Stomach (tissue), 8 donors: ENCODE measurements at regions not wholly inside any gene's neighbourhood (a gene's known extent, or its start where the extent isn't known, plus 50 kb on each side); places are given as distances from the start of the nearest gene placed in this dataset.

Experiments used
- DNase-seq, 2 donors: peaks; one replicate each; pipeline versions ENCODE4 v3.0.0 to v3.0.0-alpha.2; 2013 to 2019
- H3K27ac ChIP-seq, 5 donors: fragments of 200-600 bp in 4 of 5; sonication (generic) in 4 of 5; one replicate each; pipeline ENCODE4 v1.5.1; 2013 to 2019; ENCODE audit warnings: mild to moderate bottlenecking in 1 of 5, moderate library complexity in 1 of 5
- H3K27me3 ChIP-seq, 3 donors: fragments of 200-600 bp; sonication (generic); one replicate each; pipeline ENCODE4 v1.5.1; 2017 to 2019; ENCODE audit warnings: mixed run types in 1 of 3
- H3K36me3 ChIP-seq, 4 donors: fragments of 200-600 bp; sonication (generic); 1 replicate in 3 of 4; 2 replicates in 1 of 4; pipeline ENCODE4 v1.5.1; 2016 to 2019
- H3K4me1 ChIP-seq, 4 donors: fragments of 200-600 bp; sonication (generic); one replicate each; pipeline ENCODE4 v1.5.1; 2016 to 2019
- H3K4me3 ChIP-seq, 4 donors: fragments of 200-600 bp; sonication (generic) in 3 of 4; one replicate each; pipeline ENCODE4 v1.5.1; 2016 to 2019; ENCODE audit warnings: mild to moderate bottlenecking in 1 of 4
- H3K9me3 ChIP-seq, 4 donors: fragments of 200-600 bp; sonication (generic); one replicate each; pipeline ENCODE4 v1.5.1; 2016 to 2019
- CTCF ChIP-seq, 7 experiments: fragments of 450-650 bp in 4 of 7; fragments of 200-600 bp in 3 of 7; sonication (generic) in 3 of 7; IDR thresholded peaks; one replicate each; pipeline ENCODE4 v1.5.1; 2016 to 2019; ENCODE audit warnings: antibody characterized with exemption in 7 of 7, control low read depth in 2 of 7, mild to moderate bottlenecking in 1 of 7
- EP300 ChIP-seq: sonication (generic); formaldehyde crosslinking; IDR thresholded peaks from one replicate; pipeline ENCODE4 v1.6.1; 2017; ENCODE audit warnings: antibody characterized with exemption
- POLR2A ChIP-seq, 4 donors: fragments of 450-650 bp; IDR thresholded peaks; one replicate each; pipeline ENCODE4 v1.6.1; 2016; ENCODE audit warnings: antibody characterized with exemption in 4 of 4, control low read depth in 2 of 4, mild to moderate bottlenecking in 1 of 4, moderate library complexity in 1 of 4
- POLR2AphosphoS5 ChIP-seq, 3 donors: sonication (generic); formaldehyde crosslinking; IDR thresholded peaks; one replicate each; pipeline ENCODE4 v1.6.1; 2016; ENCODE audit warnings: antibody characterized with exemption in 3 of 3
- WGBS, 5 donors: extraction: QIAGEN DNeasy Blood & Tissue Kit in 3 of 5; methylation state at CpG; one replicate each; pipeline versions ENCODE4 v1.1.5 to v1.1.7; 2013 to 2018; 5-methylcytosine and 5-hydroxymethylcytosine counted together
- intact Hi-C: fragments of 100-400 bp; cut with DNase I; formaldehyde crosslinking; loops from one replicate; pipeline ENCODE4 v1.15.1; 2023; ENCODE audit warnings: low total_unique reads
- donor health status: healthy with polysubstance abuse.
- donor health status: Bipolar disorder and iron deficiency.
- donor health status: healthy.

GRCh38 chr13:91050970-91051369 is 296.5 kb upstream of the MIR17HG start:
- H3K27me3 ChIP-seq = no peaks in the 10 kb centered on the region
- WGBS, 5 donors = 59 to 76% (median 61%) methylated on average over 2 of the region's 2 CpGs
- no peak for DNase-seq
- H3K9me3 ChIP-seq = no peaks in the 10 kb centered on the region
- no peak overlapping the region for H3K4me3 ChIP-seq
- TF ChIP-seq POLR2AphosphoS5 (IDR thresholded peaks at IDR 0.05) (no peak), CTCF (IDR thresholded peaks at IDR 0.05) (no peak), EP300 (no peak), POLR2A (IDR thresholded peaks at IDR 0.05) (no peak)
- no peaks in the 10 kb centered on the region for H3K36me3 ChIP-seq
- H3K4me1 ChIP-seq = no peaks in the 10 kb centered on the region
- intact Hi-C loops = no loop called here
- no peak overlapping the region for H3K27ac ChIP-seq

- Histone ChIP-seq H3K4me1 (no peaks in the 10 kb centered on the region), H3K9me3 (peaks cover 0 to under 1% (median under 1%) of the 10 kb centered on the region in 4 donors), H3K27me3 (no peaks in the 10 kb centered on the region), H3K27ac (no peak overlapping the region), H3K4me3 (no peak overlapping the region), H3K36me3 (no peaks in the 10 kb centered on the region)
- intact Hi-C loops = no loop called here
- 29 to 58% (median 50%) methylated on average over 1 of the region's 1 CpG for WGBS, 5 donors
- DNase-seq = no peak
- no peak for TF ChIP-seq EP300
- TF ChIP-seq POLR2AphosphoS5 (IDR thresholded peaks at IDR 0.05) = no peak
- no peak for TF ChIP-seq POLR2A (IDR thresholded peaks at IDR 0.05)
- no peak for TF ChIP-seq CTCF (IDR thresholded peaks at IDR 0.05)
Measured at GRCh38 chr13:91052876-91053275, 294.6 kb upstream of the MIR17HG start.

- peaks cover 0 to 7% (median 4%) of the 10 kb centered on the region in 4 donors for H3K9me3 ChIP-seq
- no peak for TF ChIP-seq CTCF (IDR thresholded peaks at IDR 0.05)
- no peak for TF ChIP-seq EP300
- no peak for TF ChIP-seq POLR2AphosphoS5 (IDR thresholded peaks at IDR 0.05)
- TF ChIP-seq POLR2A (IDR thresholded peaks at IDR 0.05) = no peak
- intact Hi-C loops = no loop called here
- no peak overlapping the region for H3K27ac ChIP-seq
- H3K27me3 ChIP-seq = no peaks in the 10 kb centered on the region
- H3K4me3 ChIP-seq = no peak overlapping the region
- no peak for DNase-seq
- WGBS, 5 donors = 68 to 91% (median 87%) methylated on average over 2 of the region's 2 CpGs
- no peaks in the 10 kb centered on the region for H3K4me1 ChIP-seq
- H3K36me3 ChIP-seq = no peaks in the 10 kb centered on the region
Measured at GRCh38 chr13:91053318-91054065, 294.0 kb upstream of the MIR17HG start.

- no peak for TF ChIP-seq CTCF (IDR thresholded peaks at IDR 0.05)
- intact Hi-C loops = no loop called here
- H3K4me3 ChIP-seq = no peak overlapping the region
- H3K36me3 ChIP-seq = no peaks in the 10 kb centered on the region
- H3K27me3 ChIP-seq = no peaks in the 10 kb centered on the region
- peaks cover 0 to 11% (median 4%) of the 10 kb centered on the region in 4 donors for H3K9me3 ChIP-seq
- WGBS, 5 donors = 50 to 67% (median 58%) methylated on average over 1 of the region's 1 CpG
- DNase-seq = no peak
- H3K27ac ChIP-seq = no peak overlapping the region
- H3K4me1 ChIP-seq = no peaks in the 10 kb centered on the region
Measured at GRCh38 chr13:91054902-91055301, 292.6 kb upstream of the MIR17HG start.
